ENCODE measurements at regions not wholly inside any gene's neighbourhood (a gene's known extent, or its start where the extent isn't known, plus 50 kb on each side); places are given as distances from the start of the nearest gene placed in this dataset.

DNA sequence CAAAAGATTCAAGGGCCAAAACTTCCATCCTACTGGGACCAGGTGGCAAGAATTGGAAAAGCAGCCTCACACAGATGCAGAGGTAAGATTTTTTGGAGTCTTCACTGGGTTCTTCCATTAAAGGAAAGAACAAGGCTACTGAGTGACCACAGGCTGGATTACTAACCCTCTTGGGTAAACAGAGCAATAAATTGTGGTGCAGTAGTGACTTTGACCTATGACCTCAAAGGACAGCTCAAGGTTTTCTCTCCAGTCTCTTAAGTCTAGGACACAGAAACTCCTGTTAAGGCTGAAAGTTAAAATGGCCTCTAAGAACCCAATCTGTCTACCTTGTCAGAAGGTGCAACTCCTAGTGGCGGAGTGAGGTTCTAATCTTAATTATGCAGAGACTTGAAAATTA is 464.9 kb downstream of the SMARCA1 start:
- H3K4me3 ChIP-seq (ENCODE audit: low read length) = no peak overlapping the region
- no peaks in the 10 kb centered on the region for H4K20me1 ChIP-seq (ENCODE audit: insufficient read depth, low read depth, low read length)
- H3K4me1 ChIP-seq (ENCODE audit: low read length) = no peaks in the 10 kb centered on the region
- no peaks in the 10 kb centered on the region for H3K36me3 ChIP-seq (ENCODE audit: insufficient read depth, low read length)
- H2AFZ ChIP-seq (ENCODE audit: low read length) = no peak overlapping the region
- no peak overlapping the region for H3K27ac ChIP-seq (ENCODE audit: low read length)
- H3K27me3 ChIP-seq (ENCODE audit: low read length) = no peaks in the 10 kb centered on the region
- H3K9ac ChIP-seq (ENCODE audit: low read length) = no peak overlapping the region
- H3K9me3 ChIP-seq (ENCODE audit: low read length) = no peaks in the 10 kb centered on the region
- no peak for DNase-seq
- no peaks in the 10 kb centered on the region for H3K9me2 ChIP-seq (replicated peaks; ENCODE audit: insufficient read depth, low read length)
- no peaks in the 10 kb centered on the region for H3K79me2 ChIP-seq (ENCODE audit: low read length)
- no peak overlapping the region for H3K4me2 ChIP-seq (ENCODE audit: low read depth, low read length, poor library complexity, severe bottlenecking)

DNA sequence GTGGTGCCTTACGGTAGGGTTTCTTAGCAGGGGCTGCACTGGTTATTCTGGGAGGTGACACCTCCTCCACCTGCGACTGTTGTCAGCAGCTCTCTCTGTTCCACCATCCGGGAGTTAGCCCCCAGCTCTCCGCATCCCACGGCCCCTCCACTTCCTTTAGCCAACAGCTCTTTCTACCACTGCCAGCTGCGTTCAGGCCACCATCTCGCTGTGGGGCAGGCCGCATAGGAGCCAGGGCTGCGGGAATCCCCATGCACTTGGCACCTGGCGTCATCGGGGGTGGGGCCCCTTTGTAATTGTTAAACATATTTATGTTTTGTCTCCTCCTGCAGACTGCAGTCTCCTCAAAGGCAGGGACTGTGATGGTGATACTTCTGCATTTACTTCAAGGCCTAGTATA is 480.2 kb downstream of the SMARCA1 start:
- Histone ChIP-seq H3K36me3 (ENCODE audit: insufficient read depth, low read length) (no peaks in the 10 kb centered on the region), H3K9me2 (replicated peaks; ENCODE audit: insufficient read depth, low read length) (no peaks in the 10 kb centered on the region), H4K20me1 (ENCODE audit: insufficient read depth, low read depth, low read length) (no peaks in the 10 kb centered on the region), H3K4me2 (ENCODE audit: low read depth, low read length, poor library complexity, severe bottlenecking) (no peak overlapping the region), H3K27me3 (ENCODE audit: low read length) (no peaks in the 10 kb centered on the region), H3K9me3 (ENCODE audit: low read length) (no peaks in the 10 kb centered on the region), H3K4me3 (ENCODE audit: low read length) (no peak overlapping the region), H3K4me1 (ENCODE audit: low read length) (no peaks in the 10 kb centered on the region), H3K9ac (ENCODE audit: low read length) (no peak overlapping the region), H2AFZ (ENCODE audit: low read length) (no peak overlapping the region), H3K79me2 (ENCODE audit: low read length) (no peaks in the 10 kb centered on the region), H3K27ac (ENCODE audit: low read length) (no peak overlapping the region)
- peak; percentile 9 for DNase-seq

DNA sequence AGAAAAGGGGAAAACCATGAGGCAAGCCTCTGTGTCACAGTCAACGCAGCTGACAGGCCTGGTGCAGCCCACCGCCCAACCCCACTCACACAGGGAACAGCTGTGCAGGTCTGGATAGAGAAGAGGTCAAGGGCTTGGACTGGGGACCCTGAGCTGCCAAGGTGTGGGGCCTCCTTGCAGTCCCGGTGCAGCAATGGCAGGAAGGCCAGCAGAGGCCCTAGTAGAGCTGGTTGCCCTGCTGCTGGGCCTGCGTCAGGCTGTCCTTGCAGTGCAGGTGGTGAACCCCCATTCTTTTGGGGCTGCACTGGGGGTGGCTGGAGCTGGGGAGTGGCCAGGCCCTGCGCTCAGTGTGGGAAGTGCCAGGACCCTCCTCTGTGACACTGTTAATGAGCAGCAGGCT is 482.0 kb downstream of the SMARCA1 start:
- no peak overlapping the region for H3K27ac ChIP-seq (ENCODE audit: low read length)
- no peaks in the 10 kb centered on the region for H3K36me3 ChIP-seq (ENCODE audit: insufficient read depth, low read length)

DNA sequence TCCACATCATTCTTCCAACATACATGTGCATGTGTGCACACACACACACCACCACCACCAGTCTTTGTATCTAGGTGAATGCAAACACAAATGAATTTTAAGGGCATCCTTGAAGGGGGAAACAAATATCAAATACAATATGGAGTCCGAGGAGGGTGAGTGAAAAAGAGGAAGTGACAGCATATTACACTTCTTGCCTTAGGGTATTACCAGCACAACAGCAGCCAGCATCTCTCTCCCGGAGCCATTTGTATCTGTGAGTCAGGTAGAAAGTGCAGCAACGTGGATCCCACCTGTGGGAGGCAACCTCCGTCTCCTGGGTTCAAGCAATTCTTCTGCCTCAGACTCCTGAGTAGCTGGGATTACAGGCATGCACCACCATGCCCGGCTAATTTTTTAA is 483.2 kb downstream of the SMARCA1 start:
- Histone ChIP-seq H3K4me1 (ENCODE audit: low read length) (no peaks in the 10 kb centered on the region), H3K9me3 (ENCODE audit: low read length) (no peaks in the 10 kb centered on the region)

More for the DNA sequence above, 482.0 kb downstream of the SMARCA1 start:
- H3K9me3 ChIP-seq (ENCODE audit: low read length) = no peaks in the 10 kb centered on the region
- H3K79me2 ChIP-seq (ENCODE audit: low read length) = no peaks in the 10 kb centered on the region
- H3K9me2 ChIP-seq (replicated peaks; ENCODE audit: insufficient read depth, low read length) = no peaks in the 10 kb centered on the region
- H3K4me3 ChIP-seq (ENCODE audit: low read length) = no peak overlapping the region
- DNase-seq = peak; percentile 16
- no peak overlapping the region for H2AFZ ChIP-seq (ENCODE audit: low read length)
- H3K9ac ChIP-seq (ENCODE audit: low read length) = no peak overlapping the region
- H3K4me2 ChIP-seq (ENCODE audit: low read depth, low read length, poor library complexity, severe bottlenecking) = no peak overlapping the region
- no peaks in the 10 kb centered on the region for H4K20me1 ChIP-seq (ENCODE audit: insufficient read depth, low read depth, low read length)
- H3K4me1 ChIP-seq (ENCODE audit: low read length) = no peaks in the 10 kb centered on the region
- H3K27me3 ChIP-seq (ENCODE audit: low read length) = no peaks in the 10 kb centered on the region

DNA sequence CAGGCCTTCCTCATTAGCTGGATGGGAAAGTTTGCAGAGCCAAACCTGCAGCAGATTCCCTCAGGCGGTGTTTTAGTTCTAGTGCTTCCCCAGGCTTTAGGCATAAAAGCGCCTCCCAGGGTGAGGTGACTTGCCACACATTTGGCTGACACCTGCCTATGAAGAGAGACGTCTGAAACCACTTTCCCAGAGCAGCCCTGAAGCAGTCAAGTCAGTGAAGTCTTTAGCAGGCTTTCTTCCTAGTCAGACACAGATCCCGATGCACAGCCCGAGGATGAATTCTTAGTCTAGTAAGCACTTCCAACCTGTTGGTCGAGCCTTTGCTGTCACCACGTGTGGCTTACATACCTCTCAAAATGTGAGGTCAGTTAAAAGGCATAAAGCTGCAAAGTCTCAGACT is 484.1 kb downstream of the SMARCA1 start:
- no peaks in the 10 kb centered on the region for H3K27me3 ChIP-seq (ENCODE audit: low read length)
- no peaks in the 10 kb centered on the region for H3K36me3 ChIP-seq (ENCODE audit: insufficient read depth, low read length)
- H3K4me2 ChIP-seq (ENCODE audit: low read depth, low read length, poor library complexity, severe bottlenecking) = no peak overlapping the region
- no peaks in the 10 kb centered on the region for H3K9me2 ChIP-seq (replicated peaks; ENCODE audit: insufficient read depth, low read length)
- H4K20me1 ChIP-seq (ENCODE audit: insufficient read depth, low read depth, low read length) = no peaks in the 10 kb centered on the region
- no peaks in the 10 kb centered on the region for H3K79me2 ChIP-seq (ENCODE audit: low read length)
- no peak overlapping the region for H3K4me3 ChIP-seq (ENCODE audit: low read length)
- DNase-seq = peak; percentile 29
- H3K9ac ChIP-seq (ENCODE audit: low read length) = no peak overlapping the region
- no peak overlapping the region for H3K27ac ChIP-seq (ENCODE audit: low read length)
- no peak overlapping the region for H2AFZ ChIP-seq (ENCODE audit: low read length)
- H3K9me3 ChIP-seq (ENCODE audit: low read length) = no peaks in the 10 kb centered on the region
- no peaks in the 10 kb centered on the region for H3K4me1 ChIP-seq (ENCODE audit: low read length)

More for the DNA sequence above, 483.2 kb downstream of the SMARCA1 start:
- Histone ChIP-seq H3K36me3 (ENCODE audit: insufficient read depth, low read length) (no peaks in the 10 kb centered on the region), H3K79me2 (ENCODE audit: low read length) (no peaks in the 10 kb centered on the region), H3K27me3 (ENCODE audit: low read length) (no peaks in the 10 kb centered on the region), H3K4me3 (ENCODE audit: low read length) (no peak overlapping the region), H3K9ac (ENCODE audit: low read length) (no peak overlapping the region), H4K20me1 (ENCODE audit: insufficient read depth, low read depth, low read length) (no peaks in the 10 kb centered on the region), H3K9me2 (replicated peaks; ENCODE audit: insufficient read depth, low read length) (no peaks in the 10 kb centered on the region), H2AFZ (ENCODE audit: low read length) (no peak overlapping the region), H3K4me2 (ENCODE audit: low read depth, low read length, poor library complexity, severe bottlenecking) (no peak overlapping the region), H3K27ac (ENCODE audit: low read length) (no peak overlapping the region)
- peak; percentile 38 for DNase-seq

DNA sequence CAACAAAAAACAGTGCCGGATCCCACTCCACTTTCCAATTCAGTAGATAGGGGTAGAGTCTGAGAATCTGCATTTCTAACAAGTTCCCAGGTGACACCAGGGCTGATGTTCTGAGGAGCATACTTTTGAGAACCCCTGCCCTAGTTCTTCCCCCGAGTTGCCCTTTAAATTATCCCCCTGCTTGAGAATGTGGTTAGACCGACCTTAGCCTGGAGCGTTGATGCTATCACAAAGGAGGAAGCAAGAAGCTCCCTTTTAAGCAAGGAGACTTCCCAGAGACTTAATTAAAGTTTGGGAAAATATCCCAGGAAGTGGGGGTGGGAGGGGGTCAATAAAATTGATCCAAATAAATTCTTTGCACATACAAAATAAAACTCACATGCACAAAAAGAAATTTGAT is 485.9 kb downstream of the SMARCA1 start:
- no peaks in the 10 kb centered on the region for H3K9me3 ChIP-seq (ENCODE audit: low read length)
- H3K27me3 ChIP-seq (ENCODE audit: low read length) = no peaks in the 10 kb centered on the region
- H2AFZ ChIP-seq (ENCODE audit: low read length) = no peak overlapping the region
- H3K9ac ChIP-seq (ENCODE audit: low read length) = no peak overlapping the region
- H3K4me2 ChIP-seq (ENCODE audit: low read depth, low read length, poor library complexity, severe bottlenecking) = no peak overlapping the region
- no peaks in the 10 kb centered on the region for H3K79me2 ChIP-seq (ENCODE audit: low read length)
- H3K4me3 ChIP-seq (ENCODE audit: low read length) = no peak overlapping the region
- H3K9me2 ChIP-seq (replicated peaks; ENCODE audit: insufficient read depth, low read length) = no peaks in the 10 kb centered on the region
- no peaks in the 10 kb centered on the region for H3K4me1 ChIP-seq (ENCODE audit: low read length)
- no peaks in the 10 kb centered on the region for H4K20me1 ChIP-seq (ENCODE audit: insufficient read depth, low read depth, low read length)
- H3K27ac ChIP-seq (ENCODE audit: low read length) = no peak overlapping the region
- no peak for DNase-seq
- H3K36me3 ChIP-seq (ENCODE audit: insufficient read depth, low read length) = no peaks in the 10 kb centered on the region

DNA sequence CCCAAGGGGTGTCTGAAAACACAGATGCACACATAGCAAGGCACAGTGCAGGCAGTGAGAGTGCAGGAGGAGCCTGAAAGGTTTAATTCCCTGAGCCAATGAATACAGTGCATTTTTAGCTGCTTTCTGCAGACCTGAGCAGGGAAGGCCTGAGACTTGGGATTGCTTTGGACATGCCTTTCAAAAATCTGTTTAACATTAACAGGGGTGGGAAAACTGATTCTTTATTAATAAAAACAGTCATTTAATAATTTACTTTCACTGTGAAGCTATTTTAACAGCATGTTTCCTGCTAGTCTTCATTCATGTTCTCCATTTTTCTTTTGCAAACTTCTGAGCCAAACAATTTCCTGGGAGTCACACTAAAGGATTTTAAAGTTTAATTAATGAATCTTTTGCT is 488.1 kb downstream of the SMARCA1 start:
- H3K79me2 ChIP-seq (ENCODE audit: low read length) = no peaks in the 10 kb centered on the region

DNA sequence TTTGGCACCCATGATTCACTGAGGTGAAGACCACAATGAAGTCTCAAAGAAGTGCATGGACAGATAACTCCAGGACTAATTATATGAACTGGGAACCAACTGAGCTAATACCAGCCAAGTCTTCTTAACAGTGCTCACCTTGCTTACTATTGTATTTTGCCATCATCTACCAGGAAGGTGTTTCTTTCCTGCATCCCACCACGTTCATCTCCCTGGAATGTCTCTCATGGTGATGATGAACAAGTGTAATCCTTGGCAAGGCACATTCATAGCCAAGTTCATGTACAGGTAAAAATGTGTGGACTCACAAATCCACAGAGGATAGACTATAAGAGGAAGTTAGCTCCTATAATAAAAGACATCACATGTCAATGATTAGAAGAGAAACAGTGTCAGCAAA is 489.1 kb downstream of the SMARCA1 start:
- H3K27me3 ChIP-seq (ENCODE audit: low read length) = no peaks in the 10 kb centered on the region
- no peaks in the 10 kb centered on the region for H3K9me3 ChIP-seq (ENCODE audit: low read length)
- H3K4me2 ChIP-seq (ENCODE audit: low read depth, low read length, poor library complexity, severe bottlenecking) = no peak overlapping the region
- no peaks in the 10 kb centered on the region for H3K79me2 ChIP-seq (ENCODE audit: low read length)
- H3K4me3 ChIP-seq (ENCODE audit: low read length) = no peak overlapping the region
- H3K9ac ChIP-seq (ENCODE audit: low read length) = no peak overlapping the region
- DNase-seq = no peak
- H3K27ac ChIP-seq (ENCODE audit: low read length) = no peak overlapping the region
- no peaks in the 10 kb centered on the region for H3K36me3 ChIP-seq (ENCODE audit: insufficient read depth, low read length)
- no peaks in the 10 kb centered on the region for H3K9me2 ChIP-seq (replicated peaks; ENCODE audit: insufficient read depth, low read length)
- no peaks in the 10 kb centered on the region for H4K20me1 ChIP-seq (ENCODE audit: insufficient read depth, low read depth, low read length)
- no peak overlapping the region for H2AFZ ChIP-seq (ENCODE audit: low read length)
- no peaks in the 10 kb centered on the region for H3K4me1 ChIP-seq (ENCODE audit: low read length)

More for the DNA sequence above, 488.1 kb downstream of the SMARCA1 start:
- H3K4me2 ChIP-seq (ENCODE audit: low read depth, low read length, poor library complexity, severe bottlenecking) = no peak overlapping the region
- no peaks in the 10 kb centered on the region for H3K36me3 ChIP-seq (ENCODE audit: insufficient read depth, low read length)
- no peak overlapping the region for H2AFZ ChIP-seq (ENCODE audit: low read length)
- no peaks in the 10 kb centered on the region for H3K9me2 ChIP-seq (replicated peaks; ENCODE audit: insufficient read depth, low read length)
- H3K9me3 ChIP-seq (ENCODE audit: low read length) = no peaks in the 10 kb centered on the region
- no peaks in the 10 kb centered on the region for H3K27me3 ChIP-seq (ENCODE audit: low read length)
- no peak overlapping the region for H3K4me3 ChIP-seq (ENCODE audit: low read length)
- no peaks in the 10 kb centered on the region for H4K20me1 ChIP-seq (ENCODE audit: insufficient read depth, low read depth, low read length)
- H3K9ac ChIP-seq (ENCODE audit: low read length) = no peak overlapping the region
- DNase-seq = peak; percentile 5
- H3K27ac ChIP-seq (ENCODE audit: low read length) = no peak overlapping the region
- no peaks in the 10 kb centered on the region for H3K4me1 ChIP-seq (ENCODE audit: low read length)

DNA sequence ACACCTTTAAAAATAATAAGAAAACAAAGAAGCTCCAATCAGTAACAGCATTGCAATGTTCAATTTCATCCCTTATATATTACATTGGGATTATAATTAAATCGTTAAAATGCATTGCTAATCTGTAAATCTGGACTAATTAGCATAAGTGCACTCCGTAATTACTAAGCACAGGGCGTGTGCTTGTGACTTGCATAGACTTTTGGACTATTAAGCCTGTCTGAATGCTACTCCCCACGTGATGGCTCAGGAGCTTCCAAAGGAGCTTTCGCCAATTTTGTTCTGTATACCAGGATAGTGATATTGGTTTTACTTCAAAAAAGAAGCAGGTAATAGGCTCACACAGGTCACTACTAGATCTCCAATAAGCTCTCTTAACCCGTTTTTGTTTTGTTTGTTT is 497.1 kb downstream of the SMARCA1 start:
- H3K27me3 ChIP-seq (ENCODE audit: low read length) = no peaks in the 10 kb centered on the region
- H3K9me3 ChIP-seq (ENCODE audit: low read length) = no peaks in the 10 kb centered on the region
- H3K36me3 ChIP-seq (ENCODE audit: insufficient read depth, low read length) = no peaks in the 10 kb centered on the region
- no peak overlapping the region for H3K27ac ChIP-seq (ENCODE audit: low read length)
- no peak overlapping the region for H2AFZ ChIP-seq (ENCODE audit: low read length)
- DNase-seq = peak; percentile 26
- no peak overlapping the region for H3K9ac ChIP-seq (ENCODE audit: low read length)
- H4K20me1 ChIP-seq (ENCODE audit: insufficient read depth, low read depth, low read length) = no peaks in the 10 kb centered on the region
- no peaks in the 10 kb centered on the region for H3K79me2 ChIP-seq (ENCODE audit: low read length)
- H3K4me1 ChIP-seq (ENCODE audit: low read length) = no peaks in the 10 kb centered on the region
- no peaks in the 10 kb centered on the region for H3K9me2 ChIP-seq (replicated peaks; ENCODE audit: insufficient read depth, low read length)
- H3K4me3 ChIP-seq (ENCODE audit: low read length) = no peak overlapping the region
- no peak overlapping the region for H3K4me2 ChIP-seq (ENCODE audit: low read depth, low read length, poor library complexity, severe bottlenecking)

Data from Karpas-422 (cell line).